ENCODE measurements at regions not wholly inside any gene's neighbourhood (a gene's known extent, or its start where the extent isn't known, plus 50 kb on each side); places are given as distances from the start of the nearest gene placed in this dataset.

GRCh38 chr12:47558625-47559345 lies 147.0 kb downstream of the RPAP3 start:
- TF ChIP-seq, protein P1, sequence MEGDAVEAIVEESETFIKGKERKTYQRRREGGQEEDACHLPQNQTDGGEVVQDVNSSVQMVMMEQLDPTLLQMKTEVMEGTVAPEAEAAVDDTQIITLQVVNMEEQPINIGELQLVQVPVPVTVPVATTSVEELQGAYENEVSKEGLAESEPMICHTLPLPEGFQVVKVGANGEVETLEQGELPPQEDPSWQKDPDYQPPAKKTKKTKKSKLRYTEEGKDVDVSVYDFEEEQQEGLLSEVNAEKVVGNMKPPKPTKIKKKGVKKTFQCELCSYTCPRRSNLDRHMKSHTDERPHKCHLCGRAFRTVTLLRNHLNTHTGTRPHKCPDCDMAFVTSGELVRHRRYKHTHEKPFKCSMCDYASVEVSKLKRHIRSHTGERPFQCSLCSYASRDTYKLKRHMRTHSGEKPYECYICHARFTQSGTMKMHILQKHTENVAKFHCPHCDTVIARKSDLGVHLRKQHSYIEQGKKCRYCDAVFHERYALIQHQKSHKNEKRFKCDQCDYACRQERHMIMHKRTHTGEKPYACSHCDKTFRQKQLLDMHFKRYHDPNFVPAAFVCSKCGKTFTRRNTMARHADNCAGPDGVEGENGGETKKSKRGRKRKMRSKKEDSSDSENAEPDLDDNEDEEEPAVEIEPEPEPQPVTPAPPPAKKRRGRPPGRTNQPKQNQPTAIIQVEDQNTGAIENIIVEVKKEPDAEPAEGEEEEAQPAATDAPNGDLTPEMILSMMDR (IDR thresholded peaks at IDR 0.05), result no peak
- TF ChIP-seq ZFX (IDR thresholded peaks at IDR 0.05; ENCODE audit: borderline replicate concordance), result no peak
